ENCODE measurements at regions not wholly inside any gene's neighbourhood (a gene's known extent, or its start where the extent isn't known, plus 50 kb on each side); places are given as distances from the start of the nearest gene placed in this dataset.
"Not testable (repeated sequence)": the region's sequence is repeated elsewhere in the genome, so short reads cannot be mapped to it uniquely, and the experiment has no call there.

DNA sequence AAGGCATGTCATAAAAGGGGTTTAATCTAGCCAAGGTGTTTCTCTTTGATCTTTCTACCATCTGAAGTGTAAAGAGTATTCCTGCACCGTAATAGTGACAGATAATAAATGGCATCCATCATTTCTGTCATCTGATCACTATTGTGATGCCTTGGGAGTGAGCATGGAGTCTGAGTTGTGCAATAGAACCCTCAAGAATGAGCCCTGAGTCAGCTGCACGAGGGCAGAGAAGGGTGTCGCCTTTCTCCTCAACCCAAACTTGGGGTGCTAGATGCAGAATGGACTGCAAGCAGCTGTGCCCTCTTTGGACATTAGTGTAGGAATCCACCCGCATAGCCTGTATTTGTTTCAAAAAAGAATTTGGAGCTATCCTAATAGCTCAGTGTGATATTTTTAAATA, 115.2 kb downstream of the ZNF37A start:
- no peak for DNase-seq (ENCODE audit: low read depth)

DNA sequence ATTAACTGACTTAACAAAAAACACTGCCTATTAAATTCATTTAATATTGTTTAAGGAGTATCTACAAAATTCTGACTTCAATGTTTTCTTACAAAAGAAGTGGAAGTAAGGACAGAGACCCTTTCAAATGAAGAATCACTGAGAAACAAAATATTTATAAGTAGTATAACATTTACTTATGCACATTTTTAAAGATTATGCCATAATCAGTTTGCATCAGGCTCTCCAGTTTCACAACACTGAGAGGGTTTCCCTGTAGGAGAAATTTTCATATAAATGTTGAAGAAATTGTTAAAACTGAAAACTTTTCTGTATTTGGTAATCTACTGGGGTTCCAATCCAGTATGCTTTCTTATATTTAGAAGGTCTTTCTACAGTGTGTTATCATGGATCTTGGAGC, 115.6 kb downstream of the ZNF37A start:
- DNase-seq (ENCODE audit: low read depth) = not testable (repeated sequence)

DNA sequence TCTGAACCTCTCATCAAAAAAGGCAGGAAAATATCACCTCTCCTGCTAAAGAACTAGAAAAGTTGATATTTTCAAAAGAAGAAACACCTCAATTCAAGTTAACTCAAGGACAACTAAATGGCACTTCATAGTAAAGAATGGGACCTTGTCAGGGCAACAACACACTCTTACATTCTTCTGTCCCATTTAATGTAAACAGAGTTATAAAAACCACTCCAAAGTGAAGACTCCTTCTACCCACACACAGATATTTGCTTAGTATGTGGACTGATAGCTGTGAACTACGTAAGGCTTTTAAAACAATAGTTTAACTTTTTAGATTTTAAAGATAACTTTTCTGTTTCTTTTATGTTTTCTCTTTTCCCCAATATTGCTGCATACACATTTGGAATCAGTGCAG, 118.3 kb downstream of the ZNF37A start:
- DNase-seq (ENCODE audit: low read depth) = no peak

DNA sequence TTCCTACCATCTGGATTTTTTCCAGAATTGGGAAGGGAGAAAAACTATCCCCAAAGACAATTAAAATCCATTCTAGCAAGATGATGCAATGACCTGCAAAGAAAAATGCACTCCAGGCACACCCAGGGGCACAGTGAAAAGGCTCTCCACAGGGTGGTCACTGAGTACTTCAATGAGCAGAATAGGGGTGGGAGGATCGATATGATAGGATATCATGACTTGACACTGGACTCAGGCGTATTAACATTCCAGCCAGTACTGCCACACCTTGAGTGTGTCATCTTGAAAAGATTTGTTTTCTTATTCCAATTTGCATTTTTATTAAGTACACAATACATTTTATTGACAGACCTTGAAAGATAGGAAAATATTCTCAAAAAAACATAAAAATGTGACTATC, 132.2 kb downstream of the ZNF37A start:
- DNase-seq (ENCODE audit: low read depth) = no peak

DNA sequence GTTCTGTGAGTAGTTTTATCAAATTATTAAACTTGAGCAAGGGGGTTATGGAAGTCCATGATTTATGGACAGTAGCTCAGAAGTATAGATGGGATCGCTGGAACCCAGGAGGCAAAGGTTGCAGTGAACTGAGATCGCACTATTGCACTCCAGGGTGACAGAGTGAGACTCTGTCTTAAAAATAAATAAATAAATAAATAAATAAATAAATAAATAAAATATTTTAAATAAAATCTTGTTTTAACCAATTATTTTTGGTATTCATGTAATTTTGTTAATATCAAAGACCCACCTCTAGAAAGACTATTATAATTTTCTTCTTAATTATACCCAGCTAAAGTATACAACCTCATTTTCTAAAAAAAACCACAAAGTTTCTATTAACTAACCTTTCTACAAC, 134.3 kb downstream of the ZNF37A start:
- no peak for DNase-seq (ENCODE audit: low read depth)

DNA sequence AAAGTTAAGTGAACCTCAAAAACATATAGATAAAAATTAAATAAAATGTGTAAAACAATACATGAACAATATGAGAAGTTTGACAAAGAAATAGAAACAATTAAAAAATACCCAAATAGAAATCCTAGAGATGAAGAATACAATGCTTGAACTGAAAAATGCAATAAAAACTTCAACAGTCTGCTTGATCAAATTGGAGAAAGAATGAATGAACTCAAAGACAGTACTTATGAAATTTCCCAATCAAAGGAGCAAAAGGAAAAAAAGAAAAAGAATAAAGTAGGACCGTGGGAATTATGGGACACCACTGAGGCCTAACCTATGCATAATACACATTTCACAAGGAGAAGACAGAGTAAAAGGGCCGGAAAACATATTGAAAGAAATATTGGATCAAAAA, 144.3 kb downstream of the ZNF37A start:
- DNase-seq (ENCODE audit: low read depth) = not testable (repeated sequence)

DNA sequence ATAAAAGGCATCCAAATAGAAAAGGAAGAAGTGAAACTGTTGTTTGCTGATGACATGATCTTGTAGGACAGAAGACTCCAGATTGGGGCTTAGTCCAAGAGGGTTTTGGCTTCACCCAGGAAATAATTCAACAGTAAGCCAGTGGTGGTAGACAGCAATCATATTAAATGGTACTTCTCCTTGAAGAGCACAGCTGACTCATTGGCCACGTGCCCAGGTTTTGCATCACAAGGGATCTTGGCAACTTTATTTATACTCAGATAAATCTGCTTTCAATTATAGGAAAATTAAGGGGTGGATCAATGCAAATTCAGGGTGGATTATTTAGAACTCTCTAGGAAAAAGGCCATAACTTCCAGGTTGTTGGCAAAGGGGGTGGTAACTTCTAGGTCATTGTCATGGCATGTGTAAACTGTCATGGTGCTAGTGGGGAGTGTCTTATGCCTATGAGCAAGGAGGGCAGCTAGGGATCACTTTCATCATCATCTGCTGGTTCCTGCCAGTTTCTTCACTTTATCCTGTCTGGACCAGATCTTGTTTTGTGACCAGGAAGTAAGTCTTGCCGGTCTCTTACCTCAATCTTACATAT, 148.0 kb downstream of the ZNF37A start:
- not testable (repeated sequence) for DNase-seq (ENCODE audit: low read depth)

DNA sequence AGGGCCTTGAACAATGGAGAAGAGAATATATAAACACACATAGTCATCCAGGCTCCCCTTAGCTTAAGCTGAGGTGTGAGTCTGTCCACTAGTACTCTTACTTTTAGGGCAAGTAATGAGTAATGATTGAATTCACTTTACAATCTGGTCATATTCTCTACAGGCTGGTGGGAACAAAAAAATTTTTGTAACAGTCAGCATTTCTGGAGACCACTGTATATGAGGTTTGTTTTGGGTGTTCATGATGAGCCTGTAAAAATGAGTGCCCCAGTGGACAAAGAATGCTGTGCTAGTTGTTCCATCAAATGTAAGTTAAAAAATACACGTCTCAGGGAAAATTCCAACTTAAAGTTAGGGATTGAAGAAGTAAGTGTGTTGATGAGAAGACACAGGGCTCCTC, 154.0 kb downstream of the ZNF37A start:
- not testable (repeated sequence) for DNase-seq (ENCODE audit: low read depth)

DNA sequence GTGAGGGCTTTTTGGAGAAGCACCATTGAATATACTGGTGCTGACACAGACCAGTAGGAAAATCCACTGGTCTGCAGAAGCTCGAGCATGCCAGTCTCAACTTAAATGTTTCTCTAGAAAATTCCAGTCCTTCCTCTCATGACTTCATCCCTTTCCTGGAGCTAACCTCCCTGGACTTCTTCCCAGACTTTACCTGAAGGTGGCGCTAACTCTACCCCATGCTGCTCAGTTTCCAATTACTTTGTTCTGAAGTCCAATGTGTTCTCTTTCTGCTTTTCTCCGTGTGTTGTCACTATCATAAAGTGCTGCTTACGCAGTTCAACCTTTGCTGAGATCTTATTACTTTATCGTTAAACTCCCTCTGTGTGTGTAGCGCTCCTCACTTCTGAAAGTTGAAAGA, 158.4 kb downstream of the ZNF37A start:
- not testable (repeated sequence) for DNase-seq (ENCODE audit: low read depth)

DNA sequence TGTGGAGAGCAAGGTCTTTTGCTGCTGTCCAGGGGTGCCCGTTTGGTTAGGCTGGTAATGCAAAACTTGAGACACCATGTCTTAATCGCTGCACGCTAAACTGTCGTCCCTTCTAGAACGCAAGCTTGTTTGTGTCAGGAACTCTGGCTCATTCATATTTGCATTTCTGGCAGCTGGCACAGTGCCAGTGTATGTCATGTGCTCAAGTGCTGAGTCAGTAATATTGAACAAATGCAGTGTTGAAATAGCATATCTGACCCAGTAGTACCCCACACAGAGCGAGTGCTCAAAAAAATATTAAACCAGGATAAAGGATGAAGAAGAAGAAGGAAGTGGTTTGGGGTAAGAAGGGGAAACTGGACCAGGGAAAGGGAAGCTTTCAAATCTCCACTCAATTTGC, 173.4 kb downstream of the ZNF37A start:
- DNase-seq (ENCODE audit: low read depth) = not testable (repeated sequence)

DNA sequence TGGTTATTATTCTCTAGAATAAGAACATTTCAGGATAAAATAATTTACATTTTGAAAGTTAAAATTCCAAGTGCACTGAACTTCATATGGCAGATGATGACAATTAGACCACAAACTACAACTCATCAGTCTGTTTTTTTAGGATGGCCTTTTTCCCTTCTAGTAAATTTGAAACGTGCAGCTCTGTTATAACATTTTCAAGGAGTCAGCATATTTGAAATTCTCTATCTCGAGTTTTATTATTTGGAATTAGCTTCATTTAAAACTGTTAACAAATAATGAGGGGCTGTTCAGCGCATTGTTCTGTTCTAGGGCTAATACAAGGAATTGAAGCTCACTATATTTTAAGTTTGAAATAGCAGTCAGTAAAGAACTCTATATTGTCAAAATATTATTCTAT, 176.9 kb downstream of the ZNF37A start:
- DNase-seq (ENCODE audit: low read depth) = not testable (repeated sequence)

DNA sequence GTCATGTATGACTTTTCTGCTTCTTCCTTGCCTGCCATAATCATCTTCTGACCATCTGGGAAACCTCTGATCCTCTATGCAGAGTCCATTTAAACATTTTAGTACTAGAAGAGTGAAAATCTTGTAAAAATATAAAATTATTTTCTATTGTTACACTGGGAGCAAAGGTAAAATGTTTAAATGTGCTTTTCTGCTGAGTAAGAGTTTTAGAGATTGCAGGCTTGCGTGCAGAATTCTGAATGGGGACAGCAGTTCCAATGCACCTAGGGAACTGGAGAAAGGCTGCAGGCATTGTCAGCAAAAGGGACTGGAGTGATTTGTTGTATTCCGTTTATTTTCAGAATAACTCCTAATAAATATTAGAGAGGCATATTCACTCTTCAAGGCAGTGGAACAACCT, 180.7 kb downstream of the ZNF37A start:
- not testable (repeated sequence) for DNase-seq (ENCODE audit: low read depth)

DNA sequence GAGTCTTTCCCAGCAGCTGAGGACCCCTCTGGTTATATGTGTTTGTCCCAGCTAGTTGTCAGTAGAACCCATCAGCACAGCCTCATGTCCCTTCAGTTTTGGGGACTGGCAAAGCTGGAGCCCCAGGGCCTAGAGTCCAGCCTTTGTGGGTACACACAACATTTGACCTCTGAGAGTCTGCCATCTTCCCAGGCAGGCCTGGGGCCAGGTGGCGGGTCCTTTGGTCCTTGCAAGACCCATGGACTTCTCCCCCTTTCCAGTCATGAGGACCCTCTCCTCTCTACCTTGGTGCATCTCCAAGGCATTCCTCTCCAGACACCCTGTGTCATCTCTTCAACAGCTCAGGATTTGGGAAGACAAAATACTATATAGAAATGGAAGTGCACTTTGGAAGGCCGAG, 198.4 kb downstream of the ZNF37A start:
- not testable (repeated sequence) for DNase-seq (ENCODE audit: low read depth)

DNA sequence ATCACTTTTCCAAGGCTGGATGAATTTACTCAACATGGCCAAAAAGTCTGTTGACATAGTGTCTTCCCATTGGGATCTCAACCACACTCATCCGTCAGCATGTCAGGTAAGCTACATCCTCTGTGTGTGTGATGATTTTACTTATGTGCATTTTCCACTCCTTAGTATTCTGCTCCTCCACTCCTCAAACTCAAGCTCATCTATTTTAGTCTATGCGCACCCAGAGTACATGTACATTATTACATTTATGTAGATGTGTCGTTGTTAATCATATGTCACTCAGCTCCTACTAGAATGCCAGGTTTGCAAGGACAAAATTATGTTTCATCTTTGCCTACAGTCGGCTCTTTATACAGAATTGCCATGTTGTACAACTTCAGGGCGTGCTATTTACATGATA, 216.0 kb downstream of the ZNF37A start:
- DNase-seq (ENCODE audit: low read depth) = not testable (repeated sequence)

DNA sequence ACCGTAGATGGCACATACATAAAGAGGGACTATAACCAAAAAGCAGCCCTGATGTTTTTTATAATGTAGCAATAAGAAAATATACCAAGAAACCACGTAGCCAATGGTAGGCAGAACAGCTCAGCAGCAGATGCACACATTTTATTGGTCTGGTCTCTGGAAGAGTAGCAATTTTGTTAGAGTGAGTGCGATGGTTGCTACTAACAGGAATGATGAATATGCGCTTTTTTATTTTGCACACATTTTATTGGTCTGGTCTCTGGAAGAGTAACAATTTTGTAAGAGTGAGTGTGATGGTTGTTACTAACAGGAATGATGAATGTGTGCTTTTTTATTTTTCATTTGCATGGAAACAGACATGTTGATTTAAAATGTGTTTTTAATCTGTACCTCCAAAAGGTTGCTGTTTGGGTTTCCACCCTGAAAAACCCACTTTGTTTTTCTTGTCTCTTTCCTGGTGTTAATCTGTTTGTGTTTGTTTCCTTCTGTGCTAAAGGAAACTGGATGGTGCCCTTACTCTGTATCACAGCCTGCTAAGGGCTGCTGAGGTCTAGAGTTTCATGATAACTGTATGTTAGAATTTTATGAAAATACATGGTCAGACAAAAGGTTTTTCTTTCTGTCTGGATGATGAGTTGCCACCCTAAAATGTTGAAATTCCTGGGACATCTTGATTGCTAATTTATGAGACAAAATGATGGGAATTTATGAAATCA, 221.1 kb downstream of the ZNF37A start:
- DNase-seq (ENCODE audit: low read depth) = not testable (repeated sequence)

DNA sequence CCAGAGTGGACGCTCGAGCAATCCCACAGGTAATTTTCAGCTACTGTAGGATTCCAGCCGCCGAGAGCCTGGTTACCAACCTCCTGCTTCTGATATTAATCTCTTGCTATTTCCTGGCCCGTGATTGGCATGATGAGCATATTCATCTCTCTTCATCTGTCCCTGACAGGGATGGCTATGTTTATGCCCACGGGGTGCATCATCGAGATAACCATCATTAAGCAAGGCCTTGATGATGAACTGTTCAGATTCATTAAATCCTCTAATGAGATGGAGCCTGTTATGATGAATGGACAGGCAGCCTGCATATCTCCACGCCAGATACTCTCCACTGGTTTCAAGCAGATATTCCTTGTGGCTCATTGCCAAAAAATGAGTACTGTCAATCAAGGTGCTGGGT, 227.3 kb downstream of the ZNF37A start:
- not testable (repeated sequence) for DNase-seq (ENCODE audit: low read depth)

DNA sequence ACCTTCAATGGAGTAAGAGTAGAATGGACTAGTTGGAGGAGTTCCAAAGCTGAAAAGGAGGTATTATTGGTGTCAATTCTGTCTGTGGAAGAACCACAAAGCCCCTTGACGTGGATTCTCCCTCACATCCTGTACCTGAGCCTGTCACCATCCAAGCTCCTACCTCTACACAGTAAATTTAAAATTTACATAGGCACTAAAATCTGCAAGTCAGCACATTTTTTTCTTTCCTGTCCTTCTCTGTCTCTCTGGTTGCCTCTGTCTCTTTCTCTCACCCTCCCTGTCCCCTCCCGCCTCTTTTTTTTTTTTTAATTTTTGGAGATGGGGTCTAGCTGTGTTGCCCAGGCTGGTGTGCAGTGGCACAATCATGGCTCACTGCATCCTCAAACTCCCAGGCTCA, 236.2 kb downstream of the ZNF37A start:
- not testable (repeated sequence) for DNase-seq (ENCODE audit: low read depth)

DNA sequence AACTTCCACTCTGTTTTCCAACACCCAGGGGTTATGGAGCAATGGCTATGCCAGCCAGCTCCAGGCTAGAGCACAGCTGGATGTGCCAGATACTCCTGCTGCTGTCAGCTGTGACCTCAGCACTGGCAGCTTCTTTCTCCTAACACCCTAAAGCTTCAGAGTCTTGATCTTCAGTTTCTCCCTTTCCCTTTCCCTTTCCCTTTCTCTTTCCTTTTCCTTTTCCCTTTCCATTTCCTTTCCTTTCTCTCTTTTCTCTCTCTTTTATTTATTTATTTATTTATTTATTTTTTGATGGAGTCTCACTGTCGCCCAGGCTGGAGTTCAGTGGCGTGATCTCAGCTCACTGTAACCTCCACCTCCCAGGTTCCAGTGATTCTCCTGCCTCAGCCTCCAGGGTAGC, 237.0 kb downstream of the ZNF37A start:
- not testable (repeated sequence) for DNase-seq (ENCODE audit: low read depth)

DNA sequence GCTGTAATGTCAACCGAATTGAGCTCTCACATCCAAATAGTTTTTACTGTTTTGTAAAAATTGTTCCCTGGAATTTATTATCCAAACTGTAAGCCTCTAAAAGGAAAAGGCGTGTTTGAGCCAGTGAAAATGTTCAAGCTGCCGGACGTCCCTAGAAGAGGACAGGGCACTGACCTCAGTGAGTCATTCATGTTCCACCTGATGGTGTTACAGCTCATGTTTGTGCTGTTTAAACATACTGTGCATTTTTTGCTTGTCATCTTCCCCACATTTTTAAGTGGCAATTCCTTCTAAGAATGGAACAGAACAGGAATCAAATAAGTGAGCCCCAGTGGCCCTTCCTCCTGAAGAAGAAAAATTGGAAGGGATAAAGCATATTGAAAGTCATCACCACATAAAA, 239.6 kb downstream of the ZNF37A start:
- DNase-seq (ENCODE audit: low read depth) = not testable (repeated sequence)

DNA sequence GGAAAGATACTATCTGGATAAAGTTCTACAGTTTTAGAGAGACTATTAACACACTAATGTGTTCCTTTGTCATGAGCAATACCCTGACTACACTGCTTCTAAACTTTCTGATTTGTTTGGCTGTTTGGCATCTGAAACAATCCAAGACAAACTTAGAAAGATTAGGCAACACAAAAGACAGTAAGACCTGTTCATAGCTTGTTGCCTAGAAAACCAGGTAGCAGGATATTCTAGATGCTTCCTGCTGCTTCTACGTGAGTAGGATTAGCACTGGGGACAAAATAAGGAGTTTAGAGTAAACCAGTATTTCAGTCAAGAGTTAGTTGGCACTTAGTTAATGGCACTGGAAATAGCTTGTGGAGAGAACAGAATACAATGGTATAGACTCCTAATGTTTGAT, 256.5 kb downstream of the ZNF37A start:
- not testable (repeated sequence) for DNase-seq (ENCODE audit: low read depth)

DNA sequence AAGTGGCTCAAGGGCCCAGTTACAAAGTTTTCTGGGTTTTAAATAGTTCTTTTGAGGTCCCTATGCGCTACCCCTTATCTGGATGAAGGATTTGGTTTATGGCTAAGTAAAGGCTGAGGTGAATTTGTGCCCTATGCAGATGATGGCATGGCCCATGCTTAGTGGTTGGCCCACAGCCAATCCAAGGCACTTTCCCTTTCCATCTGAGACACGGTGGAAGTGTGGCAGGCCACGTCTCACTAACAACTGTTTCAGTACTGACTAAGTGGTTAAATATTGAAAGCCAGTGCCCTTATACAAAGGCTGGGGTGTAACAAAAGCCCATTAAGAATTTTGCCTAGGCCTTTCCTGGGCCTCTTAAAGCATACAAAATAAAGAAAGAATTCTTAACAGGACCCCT, 260.3 kb downstream of the ZNF37A start:
- DNase-seq (ENCODE audit: low read depth) = not testable (repeated sequence)

DNA sequence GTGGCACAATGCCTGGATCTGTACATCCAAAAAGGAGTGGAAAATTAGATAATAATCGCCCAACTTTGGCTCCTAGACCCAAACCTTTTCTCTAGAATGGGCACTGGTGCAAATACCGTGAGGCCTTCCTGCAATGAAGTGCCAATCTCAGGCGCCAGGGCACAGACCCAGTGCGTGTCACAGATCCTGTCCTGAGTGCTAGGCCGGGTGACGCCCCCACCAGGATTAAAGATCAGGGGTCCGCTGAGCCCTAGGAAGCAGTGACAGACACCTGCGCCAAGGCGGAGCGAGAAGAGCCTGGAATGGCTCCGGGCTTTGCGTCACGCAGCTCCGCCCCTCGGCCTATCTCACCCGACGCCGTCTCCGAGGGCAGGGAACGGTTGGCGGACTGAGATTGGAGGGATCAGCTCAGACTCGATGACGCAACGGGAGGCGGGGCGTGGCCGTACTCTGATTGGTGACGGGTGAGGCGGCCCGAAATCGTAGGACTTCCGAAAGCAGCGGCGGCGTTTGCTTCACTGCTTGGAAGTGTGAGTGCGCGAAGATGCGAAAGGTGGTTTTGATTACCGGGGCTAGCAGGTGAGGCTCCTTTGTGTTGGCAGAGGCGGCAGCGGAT, 261.9 kb downstream of the ZNF37A start:
- DNase-seq (ENCODE audit: low read depth) = peak; percentile 15

DNA sequence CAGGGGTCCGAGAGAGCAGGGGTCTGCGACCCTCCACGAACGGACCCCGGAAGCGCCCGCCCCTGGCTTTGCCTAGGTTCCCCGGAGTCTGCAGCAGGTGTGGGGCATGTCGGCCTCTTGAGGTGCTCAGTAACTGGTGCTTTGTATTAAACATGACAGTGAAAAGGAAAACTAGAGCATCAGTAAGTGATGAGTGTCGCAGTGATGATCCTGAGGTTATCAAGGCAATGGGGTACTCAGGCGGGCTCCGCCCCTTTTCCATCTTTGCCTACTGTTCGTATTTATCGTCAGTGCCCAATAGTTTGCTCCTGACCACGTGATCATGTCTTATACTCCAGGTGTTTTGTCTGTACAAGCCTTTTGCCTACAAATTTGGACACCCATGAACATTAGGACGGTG, 262.4 kb downstream of the ZNF37A start:
- not testable (repeated sequence) for DNase-seq (ENCODE audit: low read depth)
